ENCODE measurements at regions not wholly inside any gene's neighbourhood (a gene's known extent, or its start where the extent isn't known, plus 50 kb on each side); places are given as distances from the start of the nearest gene placed in this dataset.
"Not testable (repeated sequence)": the region's sequence is repeated elsewhere in the genome, so short reads cannot be mapped to it uniquely, and the experiment has no call there.

- FAIRE-seq: no peak
- WGBS, 3 donors: 79 to 85% (median 79%) methylated on average over 6 of the region's 6 CpGs
Observed at GRCh38 chr10:34022195-34022594, 687.7 kb upstream of the NRP1 start.

GRCh38 chr10:34018784-34019183 lies 684.3 kb upstream of the NRP1 start:
- Histone ChIP-seq H3K27ac (ENCODE audit: low read depth in 1 of 3, low read length in 2 of 3) (no peak overlapping the region), H3K27me3 (ENCODE audit: control insufficient read depth in 3 of 3, insufficient read depth in 3 of 3, low read length in 3 of 3) (no peaks in the 10 kb centered on the region), H3K36me3 (ENCODE audit: control insufficient read depth in 3 of 3, insufficient read depth in 2 of 3, low read depth in 1 of 3, low read length in 3 of 3) (no peaks in the 10 kb centered on the region), H3K4me1 (ENCODE audit: control insufficient read depth in 3 of 3, insufficient read depth in 2 of 3, low read depth in 1 of 3, low read length in 2 of 3) (no peaks in the 10 kb centered on the region), H3K9me3 (ENCODE audit: control insufficient read depth in 2 of 2, insufficient read depth in 1 of 2, low read depth in 1 of 2, low read length in 1 of 2) (no peaks in the 10 kb centered on the region), H3K4me3 (ENCODE audit: low read depth in 1 of 3, low read length in 3 of 3) (no peak overlapping the region)
- 78 to 95% (median 83%) methylated on average over 1 of the region's 1 CpG for WGBS, 3 donors
- DNase-seq (no peak), FAIRE-seq (no peak)

More at GRCh38 chr10:34022195-34022594, 687.7 kb upstream of the NRP1 start:
- Histone ChIP-seq H3K27me3 (ENCODE audit: control insufficient read depth in 3 of 3, insufficient read depth in 3 of 3, low read length in 3 of 3) (no peaks in the 10 kb centered on the region), H3K9me3 (ENCODE audit: control insufficient read depth in 2 of 2, insufficient read depth in 1 of 2, low read depth in 1 of 2, low read length in 1 of 2) (peaks cover 0 to 4% of the 10 kb centered on the region in 2 donors), H3K4me1 (ENCODE audit: control insufficient read depth in 3 of 3, insufficient read depth in 2 of 3, low read depth in 1 of 3, low read length in 2 of 3) (no peaks in the 10 kb centered on the region), H3K36me3 (ENCODE audit: control insufficient read depth in 3 of 3, insufficient read depth in 2 of 3, low read depth in 1 of 3, low read length in 3 of 3) (no peaks in the 10 kb centered on the region), H3K4me3 (ENCODE audit: low read depth in 1 of 3, low read length in 3 of 3) (no peak overlapping the region), H3K27ac (ENCODE audit: low read depth in 1 of 3, low read length in 2 of 3) (no peak overlapping the region)
- DNase-seq: no peak

- FAIRE-seq (no peak), DNase-seq (no peak)
- no peaks in the 10 kb centered on the region for H3K36me3 ChIP-seq (ENCODE audit: control insufficient read depth in 3 of 3, insufficient read depth in 2 of 3, low read depth in 1 of 3, low read length in 3 of 3)
- no peak overlapping the region for H3K27ac ChIP-seq (ENCODE audit: low read depth in 1 of 3, low read length in 2 of 3)
- H3K4me1 ChIP-seq (ENCODE audit: control insufficient read depth in 3 of 3, insufficient read depth in 2 of 3, low read depth in 1 of 3, low read length in 2 of 3): no peaks in the 10 kb centered on the region
- WGBS, 3 donors: 82 to 89% (median 89%) methylated on average over 5 of the region's 5 CpGs
- no peak overlapping the region for H3K4me3 ChIP-seq (ENCODE audit: low read depth in 1 of 3, low read length in 3 of 3)
- no peaks in the 10 kb centered on the region for H3K9me3 ChIP-seq (ENCODE audit: control insufficient read depth in 2 of 2, insufficient read depth in 1 of 2, low read depth in 1 of 2, low read length in 1 of 2)
- H3K27me3 ChIP-seq (ENCODE audit: control insufficient read depth in 3 of 3, insufficient read depth in 3 of 3, low read length in 3 of 3): no peaks in the 10 kb centered on the region
Observed at GRCh38 chr10:34018129-34018528, 683.7 kb upstream of the NRP1 start.

GRCh38 chr10:34017281-34017680 lies 682.8 kb upstream of the NRP1 start:
- Histone ChIP-seq H3K27me3 (ENCODE audit: control insufficient read depth in 3 of 3, insufficient read depth in 3 of 3, low read length in 3 of 3) (no peaks in the 10 kb centered on the region), H3K9me3 (ENCODE audit: control insufficient read depth in 2 of 2, insufficient read depth in 1 of 2, low read depth in 1 of 2, low read length in 1 of 2) (no peaks in the 10 kb centered on the region), H3K36me3 (ENCODE audit: control insufficient read depth in 3 of 3, insufficient read depth in 2 of 3, low read depth in 1 of 3, low read length in 3 of 3) (no peaks in the 10 kb centered on the region), H3K4me1 (ENCODE audit: control insufficient read depth in 3 of 3, insufficient read depth in 2 of 3, low read depth in 1 of 3, low read length in 2 of 3) (no peaks in the 10 kb centered on the region), H3K4me3 (ENCODE audit: low read depth in 1 of 3, low read length in 3 of 3) (no peak overlapping the region), H3K27ac (ENCODE audit: low read depth in 1 of 3, low read length in 2 of 3) (no peak overlapping the region)
- 53 to 80% (median 69%) methylated on average over 1 of the region's 1 CpG for WGBS, 3 donors
- DNase-seq (no peak), FAIRE-seq (no peak)

- Histone ChIP-seq H3K9me3 (ENCODE audit: control insufficient read depth in 2 of 2, insufficient read depth in 1 of 2, low read depth in 1 of 2, low read length in 1 of 2) (no peaks in the 10 kb centered on the region), H3K36me3 (ENCODE audit: control insufficient read depth in 3 of 3, insufficient read depth in 2 of 3, low read depth in 1 of 3, low read length in 3 of 3) (no peaks in the 10 kb centered on the region), H3K4me3 (ENCODE audit: low read depth in 1 of 3, low read length in 3 of 3) (no peak overlapping the region), H3K27me3 (ENCODE audit: control insufficient read depth in 3 of 3, insufficient read depth in 3 of 3, low read length in 3 of 3) (no peaks in the 10 kb centered on the region), H3K4me1 (ENCODE audit: control insufficient read depth in 3 of 3, insufficient read depth in 2 of 3, low read depth in 1 of 3, low read length in 2 of 3) (no peaks in the 10 kb centered on the region), H3K27ac (ENCODE audit: low read depth in 1 of 3, low read length in 2 of 3) (no peak overlapping the region)
- DNase-seq (no peak), FAIRE-seq (no peak)
- WGBS, 3 donors: 80 to 92% (median 81%) methylated on average over 2 of the region's 2 CpGs
Observed at GRCh38 chr10:34016576-34016975, 682.1 kb upstream of the NRP1 start.

GRCh38 chr10:34015700-34016099 lies 681.2 kb upstream of the NRP1 start:
- WGBS, 3 donors: 86 to 92% (median 90%) methylated on average over 2 of the region's 2 CpGs
- Histone ChIP-seq H3K4me3 (ENCODE audit: low read depth in 1 of 3, low read length in 3 of 3) (no peak overlapping the region), H3K4me1 (ENCODE audit: control insufficient read depth in 3 of 3, insufficient read depth in 2 of 3, low read depth in 1 of 3, low read length in 2 of 3) (no peaks in the 10 kb centered on the region), H3K36me3 (ENCODE audit: control insufficient read depth in 3 of 3, insufficient read depth in 2 of 3, low read depth in 1 of 3, low read length in 3 of 3) (no peaks in the 10 kb centered on the region), H3K9me3 (ENCODE audit: control insufficient read depth in 2 of 2, insufficient read depth in 1 of 2, low read depth in 1 of 2, low read length in 1 of 2) (no peaks in the 10 kb centered on the region), H3K27ac (ENCODE audit: low read depth in 1 of 3, low read length in 2 of 3) (no peak overlapping the region), H3K27me3 (ENCODE audit: control insufficient read depth in 3 of 3, insufficient read depth in 3 of 3, low read length in 3 of 3) (no peaks in the 10 kb centered on the region)
- FAIRE-seq: no peak
- DNase-seq: no peak

GRCh38 chr10:34013235-34013634 lies 678.8 kb upstream of the NRP1 start:
- 87 to 94% (median 91%) methylated on average over 2 of the region's 2 CpGs for WGBS, 3 donors
- no peak for FAIRE-seq
- H3K9me3 ChIP-seq (ENCODE audit: control insufficient read depth in 2 of 2, insufficient read depth in 1 of 2, low read depth in 1 of 2, low read length in 1 of 2): no peaks in the 10 kb centered on the region
- H3K4me3 ChIP-seq (ENCODE audit: low read depth in 1 of 3, low read length in 3 of 3): no peak overlapping the region
- no peaks in the 10 kb centered on the region for H3K36me3 ChIP-seq (ENCODE audit: control insufficient read depth in 3 of 3, insufficient read depth in 2 of 3, low read depth in 1 of 3, low read length in 3 of 3)
- no peak overlapping the region for H3K27ac ChIP-seq (ENCODE audit: low read depth in 1 of 3, low read length in 2 of 3)
- no peak for DNase-seq
- no peaks in the 10 kb centered on the region for H3K27me3 ChIP-seq (ENCODE audit: control insufficient read depth in 3 of 3, insufficient read depth in 3 of 3, low read length in 3 of 3)
- no peaks in the 10 kb centered on the region for H3K4me1 ChIP-seq (ENCODE audit: control insufficient read depth in 3 of 3, insufficient read depth in 2 of 3, low read depth in 1 of 3, low read length in 2 of 3)

- no peak overlapping the region for H3K4me3 ChIP-seq (ENCODE audit: low read depth in 1 of 3, low read length in 3 of 3)
- no peaks in the 10 kb centered on the region for H3K36me3 ChIP-seq (ENCODE audit: control insufficient read depth in 3 of 3, insufficient read depth in 2 of 3, low read depth in 1 of 3, low read length in 3 of 3)
- H3K4me1 ChIP-seq (ENCODE audit: control insufficient read depth in 3 of 3, insufficient read depth in 2 of 3, low read depth in 1 of 3, low read length in 2 of 3): no peaks in the 10 kb centered on the region
- WGBS, 3 donors: 71 to 79% (median 72%) methylated on average over 2 of the region's 2 CpGs
- no peak for DNase-seq
- H3K27me3 ChIP-seq (ENCODE audit: control insufficient read depth in 3 of 3, insufficient read depth in 3 of 3, low read length in 3 of 3): no peaks in the 10 kb centered on the region
- no peak overlapping the region for H3K27ac ChIP-seq (ENCODE audit: low read depth in 1 of 3, low read length in 2 of 3)
- H3K9me3 ChIP-seq (ENCODE audit: control insufficient read depth in 2 of 2, insufficient read depth in 1 of 2, low read depth in 1 of 2, low read length in 1 of 2): no peaks in the 10 kb centered on the region
- no peak for FAIRE-seq
Observed at GRCh38 chr10:34010891-34011290, 676.4 kb upstream of the NRP1 start.

GRCh38 chr10:34010228-34010627 lies 675.8 kb upstream of the NRP1 start:
- not testable (repeated sequence) for H3K27ac ChIP-seq (ENCODE audit: low read depth in 1 of 3, low read length in 2 of 3); H3K4me1 ChIP-seq (ENCODE audit: control insufficient read depth in 3 of 3, insufficient read depth in 2 of 3, low read depth in 1 of 3, low read length in 2 of 3); H3K36me3 ChIP-seq (ENCODE audit: control insufficient read depth in 3 of 3, insufficient read depth in 2 of 3, low read depth in 1 of 3, low read length in 3 of 3); H3K27me3 ChIP-seq (ENCODE audit: control insufficient read depth in 3 of 3, insufficient read depth in 3 of 3, low read length in 3 of 3); FAIRE-seq; H3K4me3 ChIP-seq (ENCODE audit: low read depth in 1 of 3, low read length in 3 of 3); DNase-seq; H3K9me3 ChIP-seq (ENCODE audit: control insufficient read depth in 2 of 2, insufficient read depth in 1 of 2, low read depth in 1 of 2, low read length in 1 of 2)
- 29 to 86% (median 79%) methylated on average over 1 of the region's 1 CpG for WGBS, 3 donors

Data from small intestine (tissue), 7 donors.